GM12878 (cell line): ENCODE measurements at regions not wholly inside any gene's neighbourhood (a gene's known extent, or its start where the extent isn't known, plus 50 kb on each side); places are given as distances from the start of the nearest gene placed in this dataset.

Experiments used
- ATAC-seq: fragments of 200-7000 bp; cut with Tn5 transposase; 3 replicates; pipeline ENCODE4 v1.9.1; 2020; ENCODE audit warnings: mild to moderate bottlenecking, moderate library complexity
- BruUV-seq: library from RNA; stranded (reverse); fragments of 400-500 nt; replicated peaks from 2 replicates; lab custom pipeline; 2021; lab: Mats Ljungman, UMichigan
- CTCF ChIA-PET: fragments of 300-600 bp; sonication (Branson Sonifier 250); formaldehyde crosslinking; extraction: SDS; loops from one replicate; lab custom pipeline; 2021; ENCODE audit warnings: inconsistent platforms; lab: Yijun Ruan, JAX
- POLR2A ChIA-PET: fragments of 350-600 bp; formaldehyde crosslinking; extraction: SDS; loops from one replicate; lab custom pipeline; 2021; ENCODE audit warnings: inconsistent platforms; lab: Charles Lee
- RAD21 ChIA-PET: fragments of 300-600 bp; sonication (Branson Sonifier 250); formaldehyde crosslinking; loops from one replicate; lab custom pipeline; 2023; ENCODE audit warnings: antibody characterized with exemption; ENCODE audit not compliant: unreplicated experiment; lab: Charles Lee
- SMC1A ChIA-PET: fragments of 300-600 bp; sonication (Branson Sonifier 250); formaldehyde crosslinking; loops from one replicate; lab custom pipeline; 2023; ENCODE audit not compliant: unreplicated experiment, uncharacterized antibody; lab: Charles Lee
- DNase-seq: peaks from one replicate; pipeline ENCODE4 v3.0.0-alpha.2; 2011; ENCODE audit warnings: low read depth, low spot score
- FAIRE-seq: peaks from 3 replicates; lab custom pipeline; 2011; peaks lifted over from hg19 to GRCh38; lab: Jason Lieb, UNC
- H2AFZ ChIP-seq: 2 replicates; pipeline ENCODE4 v1.6.0; 2011; ENCODE audit warnings: low read depth, low read length, control low read depth; ENCODE audit not compliant: control insufficient read depth
- H3K27ac ChIP-seq: 2 replicates; pipeline ENCODE4 v1.5.1; 2011; ENCODE audit warnings: control low read depth; ENCODE audit not compliant: control insufficient read depth, insufficient read depth
- H3K27me3 ChIP-seq, 2 experiments: replicated peaks in 1 of 2; 2 replicates each; pipeline versions ENCODE4 v1.6.0 to v1.6.1; 2011; ENCODE audit warnings: low read length in 1 of 2; ENCODE audit not compliant: control insufficient read depth in 2 of 2, insufficient read depth in 2 of 2
- H3K36me3 ChIP-seq, 2 experiments: 2 replicates each; pipeline ENCODE4 v1.5.1; 2011; ENCODE audit warnings: low read length in 1 of 2; ENCODE audit not compliant: control insufficient read depth in 2 of 2, insufficient read depth in 2 of 2
- H3K4me1 ChIP-seq: 2 replicates; pipeline ENCODE4 v1.6.1; 2011; ENCODE audit warnings: mild to moderate bottlenecking, low read length, moderate library complexity, mixed read lengths; ENCODE audit not compliant: control insufficient read depth, insufficient read depth
- H3K4me2 ChIP-seq: 2 replicates; pipeline ENCODE4 v1.6.0; 2011; ENCODE audit warnings: control low read depth; ENCODE audit not compliant: control insufficient read depth, insufficient read depth
- H3K4me3 ChIP-seq: fragments of 200-600 bp; sonication (generic); 2 replicates; pipeline ENCODE4 v1.5.1; 2016
- H3K79me2 ChIP-seq: 2 replicates; pipeline ENCODE4 v1.6.0; 2011; ENCODE audit warnings: low read length; ENCODE audit not compliant: control insufficient read depth, insufficient read depth
- H3K9ac ChIP-seq: 2 replicates; pipeline ENCODE4 v1.8.0; 2011; ENCODE audit warnings: low read length, control low read depth, mixed read lengths; ENCODE audit not compliant: control insufficient read depth, insufficient read depth
- H3K9me3 ChIP-seq: replicated peaks from 3 replicates; pipeline ENCODE4 v1.5.1; 2011; ENCODE audit warnings: mild to moderate bottlenecking, low read length; ENCODE audit not compliant: control insufficient read depth, insufficient read depth
- H4K20me1 ChIP-seq: 2 replicates; pipeline ENCODE4 v1.6.0; 2011; ENCODE audit not compliant: control insufficient read depth, insufficient read depth
- ASH2L ChIP-seq: fragments of 300-600, 200-600 bp; sonication (generic); IDR thresholded peaks from 2 replicates; pipeline ENCODE4 v1.6.1; 2017; ENCODE audit warnings: low read depth, mild to moderate bottlenecking, borderline replicate concordance
- CBX5 ChIP-seq: sonication (generic); IDR thresholded peaks from 2 replicates; pipeline ENCODE4 v1.6.1; 2016; ENCODE audit warnings: low read depth, moderate library complexity, mild to moderate bottlenecking, inconsistent platforms
- DPF2 ChIP-seq: fragments of 450-650 bp; IDR thresholded peaks from 2 replicates; pipeline ENCODE4 v1.6.1; 2017; ENCODE audit warnings: mild to moderate bottlenecking
- FOS ChIP-seq: IDR thresholded peaks from 3 replicates; pipeline ENCODE4 v1.6.1; 2011; ENCODE audit warnings: borderline replicate concordance; ENCODE audit not compliant: insufficient read length; ENCODE audit errors: extremely low read depth
- GABPA ChIP-seq: IDR thresholded peaks from 2 replicates; pipeline ENCODE4 v1.6.1; 2014; ENCODE audit warnings: antibody characterized with exemption, low read depth, mild to moderate bottlenecking, inconsistent platforms
- KAT2A ChIP-seq: conservative IDR thresholded peaks from 2 replicates; pipeline ENCODE4 v1.6.1; 2011; ENCODE audit warnings: low read depth, low read length; ENCODE audit not compliant: control insufficient read depth
- MLLT1 ChIP-seq: fragments of 450-650 bp; IDR thresholded peaks from 2 replicates; pipeline ENCODE4 v1.6.1; 2016; ENCODE audit warnings: mild to moderate bottlenecking
- RAD51 ChIP-seq: fragments of 450-650 bp; IDR thresholded peaks from 2 replicates; pipeline ENCODE4 v1.6.1; 2016; ENCODE audit warnings: moderate library complexity, mild to moderate bottlenecking, inconsistent platforms
- STAT3 ChIP-seq: IDR thresholded peaks from 2 replicates; pipeline ENCODE4 v1.6.1; 2011; ENCODE audit warnings: low read depth, low read length, improper control_type of control experiment
- ZBTB4 ChIP-seq: fragments of 450-650 bp; formaldehyde crosslinking; IDR thresholded peaks from 2 replicates; pipeline ENCODE4 v1.4.0; 2022; ENCODE audit warnings: mild to moderate bottlenecking, moderate library complexity
- WGBS: methylation state at CpG from one replicate; pipeline ENCODE4 v1.1.6; 2016; ENCODE audit warnings: low lambda C conversion rate; ENCODE audit not compliant: insufficient replicate concordance, insufficient coverage; ENCODE audit errors: missing lambda C conversion rate; 5-methylcytosine and 5-hydroxymethylcytosine counted together
- in situ Hi-C: fragments of 300-500 bp; cut with MboI; formaldehyde crosslinking; loops from 9 replicates; pipeline ENCODE4 v1.14.3; 2018; ENCODE audit warnings: mixed read lengths
- intact Hi-C: fragments of 100-400 bp; cut with micrococcal nuclease; formaldehyde crosslinking; loops from one replicate; pipeline ENCODE4 v1.14.2; 2022; ENCODE audit not compliant: unreplicated experiment
- TF ChIP-seq, protein P1 (sequence below): fragments of 450-650 bp; formaldehyde crosslinking; IDR thresholded peaks from 2 replicates; pipeline ENCODE4 v1.5.0; 2022; ENCODE audit warnings: mild to moderate bottlenecking, missing genetic modification characterization
- TF ChIP-seq, protein P2 (sequence below): fragments of 450-650 bp; IDR thresholded peaks from 2 replicates; pipeline ENCODE4 v1.6.1; 2017; ENCODE audit warnings: low read depth, mild to moderate bottlenecking, moderate library complexity
- TF ChIP-seq, protein P3 (sequence below): fragments of 450-650 bp; IDR thresholded peaks from 2 replicates; pipeline ENCODE4 v1.6.1; 2016; ENCODE audit warnings: mild to moderate bottlenecking

DNA sequence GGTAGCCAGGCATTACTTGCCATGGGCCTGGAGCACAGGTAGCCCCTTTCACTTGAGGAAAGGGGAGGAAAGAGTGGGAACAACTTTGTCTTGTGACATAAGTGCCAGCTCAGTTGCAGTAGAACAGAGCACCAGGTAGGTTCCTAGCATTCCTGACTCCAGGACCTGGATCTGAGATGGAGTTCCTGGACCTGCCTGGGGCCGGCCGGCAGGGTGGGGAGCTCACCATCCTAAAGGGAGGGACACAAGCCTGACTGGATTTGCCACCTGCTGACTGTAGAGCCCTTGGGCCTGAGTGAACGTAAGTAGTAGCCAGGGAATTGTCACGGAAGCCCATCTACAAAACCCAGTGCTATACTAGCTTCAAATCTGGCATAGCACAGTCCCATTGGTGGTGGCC is 653.3 kb upstream of the CDH6 start:
- no peak overlapping the region for H3K27ac ChIP-seq
- H3K4me1 ChIP-seq: no peaks in the 10 kb centered on the region
- ChIA-PET CTCF (no interaction called here), SMC1A (no interaction called here), POLR2A (no interaction called here), RAD21 (no interaction called here)
- FAIRE-seq (no peak), ATAC-seq (no peak), DNase-seq (no peak)
- H2AFZ ChIP-seq: no peak overlapping the region
- intact Hi-C loops (no loop called here), in situ Hi-C loops (no loop called here)
- TF ChIP-seq KAT2A (no peak), RAD51 (no peak), STAT3 (no peak), FOS (no peak), DPF2 (no peak), MLLT1 (no peak), CBX5 (no peak), ZBTB4 (no peak), ASH2L (no peak), GABPA (no peak)
- TF ChIP-seq, protein P1, sequence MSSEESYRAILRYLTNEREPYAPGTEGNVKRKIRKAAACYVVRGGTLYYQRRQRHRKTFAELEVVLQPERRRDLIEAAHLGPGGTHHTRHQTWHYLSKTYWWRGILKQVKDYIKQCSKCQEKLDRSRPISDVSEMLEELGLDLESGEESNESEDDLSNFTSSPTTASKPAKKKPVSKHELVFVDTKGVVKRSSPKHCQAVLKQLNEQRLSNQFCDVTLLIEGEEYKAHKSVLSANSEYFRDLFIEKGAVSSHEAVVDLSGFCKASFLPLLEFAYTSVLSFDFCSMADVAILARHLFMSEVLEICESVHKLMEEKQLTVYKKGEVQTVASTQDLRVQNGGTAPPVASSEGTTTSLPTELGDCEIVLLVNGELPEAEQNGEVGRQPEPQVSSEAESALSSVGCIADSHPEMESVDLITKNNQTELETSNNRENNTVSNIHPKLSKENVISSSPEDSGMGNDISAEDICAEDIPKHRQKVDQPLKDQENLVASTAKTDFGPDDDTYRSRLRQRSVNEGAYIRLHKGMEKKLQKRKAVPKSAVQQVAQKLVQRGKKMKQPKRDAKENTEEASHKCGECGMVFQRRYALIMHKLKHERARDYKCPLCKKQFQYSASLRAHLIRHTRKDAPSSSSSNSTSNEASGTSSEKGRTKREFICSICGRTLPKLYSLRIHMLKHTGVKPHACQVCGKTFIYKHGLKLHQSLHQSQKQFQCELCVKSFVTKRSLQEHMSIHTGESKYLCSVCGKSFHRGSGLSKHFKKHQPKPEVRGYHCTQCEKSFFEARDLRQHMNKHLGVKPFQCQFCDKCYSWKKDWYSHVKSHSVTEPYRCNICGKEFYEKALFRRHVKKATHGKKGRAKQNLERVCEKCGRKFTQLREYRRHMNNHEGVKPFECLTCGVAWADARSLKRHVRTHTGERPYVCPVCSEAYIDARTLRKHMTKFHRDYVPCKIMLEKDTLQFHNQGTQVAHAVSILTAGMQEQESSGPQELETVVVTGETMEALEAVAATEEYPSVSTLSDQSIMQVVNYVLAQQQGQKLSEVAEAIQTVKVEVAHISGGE (CRISPR knock-in tag): no peak
- TF ChIP-seq, protein P2, sequence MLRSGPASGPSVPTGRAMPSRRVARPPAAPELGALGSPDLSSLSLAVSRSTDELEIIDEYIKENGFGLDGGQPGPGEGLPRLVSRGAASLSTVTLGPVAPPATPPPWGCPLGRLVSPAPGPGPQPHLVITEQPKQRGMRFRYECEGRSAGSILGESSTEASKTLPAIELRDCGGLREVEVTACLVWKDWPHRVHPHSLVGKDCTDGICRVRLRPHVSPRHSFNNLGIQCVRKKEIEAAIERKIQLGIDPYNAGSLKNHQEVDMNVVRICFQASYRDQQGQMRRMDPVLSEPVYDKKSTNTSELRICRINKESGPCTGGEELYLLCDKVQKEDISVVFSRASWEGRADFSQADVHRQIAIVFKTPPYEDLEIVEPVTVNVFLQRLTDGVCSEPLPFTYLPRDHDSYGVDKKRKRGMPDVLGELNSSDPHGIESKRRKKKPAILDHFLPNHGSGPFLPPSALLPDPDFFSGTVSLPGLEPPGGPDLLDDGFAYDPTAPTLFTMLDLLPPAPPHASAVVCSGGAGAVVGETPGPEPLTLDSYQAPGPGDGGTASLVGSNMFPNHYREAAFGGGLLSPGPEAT: no peak
- TF ChIP-seq, protein P3, sequence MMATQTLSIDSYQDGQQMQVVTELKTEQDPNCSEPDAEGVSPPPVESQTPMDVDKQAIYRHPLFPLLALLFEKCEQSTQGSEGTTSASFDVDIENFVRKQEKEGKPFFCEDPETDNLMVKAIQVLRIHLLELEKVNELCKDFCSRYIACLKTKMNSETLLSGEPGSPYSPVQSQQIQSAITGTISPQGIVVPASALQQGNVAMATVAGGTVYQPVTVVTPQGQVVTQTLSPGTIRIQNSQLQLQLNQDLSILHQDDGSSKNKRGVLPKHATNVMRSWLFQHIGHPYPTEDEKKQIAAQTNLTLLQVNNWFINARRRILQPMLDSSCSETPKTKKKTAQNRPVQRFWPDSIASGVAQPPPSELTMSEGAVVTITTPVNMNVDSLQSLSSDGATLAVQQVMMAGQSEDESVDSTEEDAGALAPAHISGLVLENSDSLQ: no peak
- 37% methylated on average over 4 of the region's 4 CpGs for WGBS
- H4K20me1 ChIP-seq: no peaks in the 10 kb centered on the region
- no peak overlapping the region for H3K9ac ChIP-seq
- BruUV-seq: no TSS peak
- no peak overlapping the region for H3K4me2 ChIP-seq
- no peaks in the 10 kb centered on the region for H3K79me2 ChIP-seq
- H3K36me3 ChIP-seq: no peaks in the 10 kb centered on the region
- no peaks in the 10 kb centered on the region for H3K27me3 ChIP-seq
- no peak overlapping the region for H3K4me3 ChIP-seq
- H3K9me3 ChIP-seq: no peaks in the 10 kb centered on the region
